ENCODE measurements at regions not wholly inside any gene's neighbourhood (a gene's known extent, or its start where the extent isn't known, plus 50 kb on each side); places are given as distances from the start of the nearest gene placed in this dataset.

DNA sequence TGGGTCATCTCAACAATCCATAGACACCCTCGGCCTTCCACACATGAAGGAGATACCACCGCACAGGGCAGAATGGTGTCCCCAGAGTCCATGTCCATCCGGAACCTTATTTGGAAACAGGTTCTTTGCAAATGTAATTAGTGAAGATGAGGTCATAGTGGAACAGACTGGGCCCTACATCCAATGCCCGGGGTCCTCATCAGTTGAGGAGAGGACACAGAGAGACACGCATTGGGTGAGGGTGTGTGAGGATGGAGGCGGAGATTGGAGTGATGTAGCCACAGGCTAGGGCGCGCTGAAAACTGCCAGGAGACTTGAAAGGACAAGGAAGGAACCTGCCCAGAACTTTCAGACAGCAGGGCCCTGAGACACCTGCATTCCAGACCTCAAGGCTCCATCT lies 169.4 kb downstream of the ENGASE start:
- TF ChIP-seq CTCF (optimal IDR thresholded peaks at IDR 0.05 in 1 of 3, IDR thresholded peaks at IDR 0.05 in 1 of 3, conservative IDR thresholded peaks at IDR 0.05 in 1 of 3; ENCODE audit: extremely low read depth in 1 of 3, insufficient read depth in 2 of 3, low read length in 3 of 3) (no peak), EZH2 (IDR thresholded peaks at IDR 0.05; ENCODE audit: low read length) (no peak)

Data from keratinocyte (primary cell).